ENCODE measurements at regions not wholly inside any gene's neighbourhood (a gene's known extent, or its start where the extent isn't known, plus 50 kb on each side); places are given as distances from the start of the nearest gene placed in this dataset.

GRCh38 chr5:45793638-45794532 lies 97.7 kb upstream of the HCN1 start:
- H2BK5ac ChIP-seq (ENCODE audit: low read depth, low read length): no peak overlapping the region
- H4K91ac ChIP-seq (replicated peaks; ENCODE audit: insufficient read length, low read length): no peak overlapping the region
- H3K9me3 ChIP-seq (ENCODE audit: insufficient read depth in 2 of 2, low read depth in 1 of 2, low read length in 1 of 2): no peaks in the 10 kb centered on the region
- H3K23ac ChIP-seq (ENCODE audit: insufficient read length): no peak overlapping the region
- H3K9ac ChIP-seq (replicated peaks in 1 of 4; ENCODE audit: extremely low read depth in 1 of 4, low read depth in 3 of 4, low read length in 3 of 4): no peak overlapping the region
- no peak overlapping the region for H2BK12ac ChIP-seq (ENCODE audit: low read depth, low read length)
- no peak overlapping the region for H3K4ac ChIP-seq (replicated peaks; ENCODE audit: insufficient read length, low read depth, low read length)
- H3K27me3 ChIP-seq (replicated peaks in 1 of 4; ENCODE audit: control insufficient read depth in 3 of 4, extremely low read depth in 1 of 4, insufficient read depth in 3 of 4, low read length in 3 of 4): no peaks in the 10 kb centered on the region
- no peak overlapping the region for H3K56ac ChIP-seq (replicated peaks; ENCODE audit: insufficient read length, low read depth, low read length)
- no peaks in the 10 kb centered on the region for H4K20me1 ChIP-seq (replicated peaks in 1 of 2; ENCODE audit: control insufficient read depth in 1 of 2, insufficient read depth in 2 of 2, low read length in 2 of 2)
- H2AFZ ChIP-seq (ENCODE audit: low read length): no peak overlapping the region
- H2BK20ac ChIP-seq (ENCODE audit: low read length): no peak overlapping the region
- CTCF ChIA-PET (ENCODE audit: partially characterized antibody): interaction anchor here (1.3 kb wide), 1 partner anchor 11 kb away, joined by 4 read pairs; no protein-coding TSS in a partner anchor
- DNase-seq (ENCODE audit: low read depth in 1 of 2, low spot score in 2 of 2): no peak
- H3K18ac ChIP-seq (ENCODE audit: extremely low read depth, low read length): no peak overlapping the region
- TF ChIP-seq TBP (IDR thresholded peaks at IDR 0.05; ENCODE audit: low read depth, low read length) (no peak), SRF (IDR thresholded peaks at IDR 0.05; ENCODE audit: low read depth, low read length) (no peak), EGR1 (IDR thresholded peaks at IDR 0.05; ENCODE audit: borderline replicate concordance, low read depth, low read length) (no peak), HDAC2 (IDR thresholded peaks at IDR 0.05; ENCODE audit: borderline replicate concordance in 1 of 2, low read depth in 2 of 2, low read length in 2 of 2) (no peak), RXRA (IDR thresholded peaks at IDR 0.05; ENCODE audit: insufficient read depth, low read depth, low read length) (no peak)
- no peak overlapping the region for H2BK120ac ChIP-seq (replicated peaks; ENCODE audit: low read depth, low read length)
- POLR2A ChIA-PET (ENCODE audit: partially characterized antibody): no interaction called here
- H3K4me2 ChIP-seq (ENCODE audit: insufficient read depth in 1 of 2, low read depth in 2 of 2, low read length in 2 of 2): no peak overlapping the region
- WGBS, 2 experiments (ENCODE audit: extremely low coverage in 1 of 2, insufficient coverage in 1 of 2, insufficient read length in 1 of 2, insufficient replicate concordance in 2 of 2, low coverage in 1 of 2, low lambda C conversion rate in 2 of 2, missing lambda C conversion rate in 1 of 2): 90% methylated on average over 9 of the region's 9 CpGs; no CpG with 5 or more reads in 1 of the 2 experiments
- no peaks in the 10 kb centered on the region for H3K36me3 ChIP-seq (ENCODE audit: control insufficient read depth in 2 of 4, insufficient read depth in 4 of 4, low read length in 3 of 4)
- H3K79me2 ChIP-seq (ENCODE audit: control insufficient read depth in 1 of 2, insufficient read depth in 2 of 2, low read length in 2 of 2): no peaks in the 10 kb centered on the region
- no peak overlapping the region for H3K14ac ChIP-seq (ENCODE audit: insufficient read length)
- H4K8ac ChIP-seq (ENCODE audit: extremely low read depth, insufficient read depth, low read length): no peak overlapping the region
- H3K4me1 ChIP-seq (replicated peaks in 1 of 4; ENCODE audit: control insufficient read depth in 3 of 4, insufficient read depth in 4 of 4, low read length in 3 of 4): no peaks in the 10 kb centered on the region
- no peak overlapping the region for H2BK15ac ChIP-seq (ENCODE audit: low read length)
- H3K79me1 ChIP-seq (ENCODE audit: low read depth, low read length): no peaks in the 10 kb centered on the region
- no peak overlapping the region for H3K4me3 ChIP-seq (ENCODE audit: extremely low read depth in 1 of 4, insufficient read depth in 2 of 4, low read depth in 3 of 4, low read length in 4 of 4)
- no peak overlapping the region for H2AK5ac ChIP-seq (ENCODE audit: low read depth, low read length)
- H3K23me2 ChIP-seq (ENCODE audit: low read depth, low read length): no peaks in the 10 kb centered on the region
- no peak overlapping the region for H4K5ac ChIP-seq (ENCODE audit: insufficient read length, low read depth, low read length)
- H3K27ac ChIP-seq (ENCODE audit: low read depth, low read length): no peak overlapping the region
- no peak for FAIRE-seq
